ENCODE measurements at regions not wholly inside any gene's neighbourhood (a gene's known extent, or its start where the extent isn't known, plus 50 kb on each side); places are given as distances from the start of the nearest gene placed in this dataset.

DNA sequence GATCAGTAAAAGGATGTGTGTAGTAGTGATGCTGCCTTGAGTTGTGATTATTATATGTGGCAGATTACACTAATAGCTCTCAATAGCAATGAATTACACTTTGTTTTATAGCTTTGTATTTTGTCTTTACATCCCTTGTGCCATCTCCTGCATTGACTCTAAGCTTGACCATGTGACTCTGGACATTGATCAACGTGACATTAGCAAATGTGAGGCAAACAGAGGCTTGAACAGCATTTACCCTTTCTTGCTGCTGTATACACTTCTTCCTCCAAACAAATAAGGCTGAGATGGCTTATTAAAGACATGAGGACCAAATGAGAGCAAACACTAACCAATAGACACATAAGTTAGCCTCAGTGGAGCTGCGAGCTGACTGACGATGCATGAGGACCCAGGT lies 63.5 kb downstream of the MAD2L1 start:
- TF ChIP-seq, protein P1, sequence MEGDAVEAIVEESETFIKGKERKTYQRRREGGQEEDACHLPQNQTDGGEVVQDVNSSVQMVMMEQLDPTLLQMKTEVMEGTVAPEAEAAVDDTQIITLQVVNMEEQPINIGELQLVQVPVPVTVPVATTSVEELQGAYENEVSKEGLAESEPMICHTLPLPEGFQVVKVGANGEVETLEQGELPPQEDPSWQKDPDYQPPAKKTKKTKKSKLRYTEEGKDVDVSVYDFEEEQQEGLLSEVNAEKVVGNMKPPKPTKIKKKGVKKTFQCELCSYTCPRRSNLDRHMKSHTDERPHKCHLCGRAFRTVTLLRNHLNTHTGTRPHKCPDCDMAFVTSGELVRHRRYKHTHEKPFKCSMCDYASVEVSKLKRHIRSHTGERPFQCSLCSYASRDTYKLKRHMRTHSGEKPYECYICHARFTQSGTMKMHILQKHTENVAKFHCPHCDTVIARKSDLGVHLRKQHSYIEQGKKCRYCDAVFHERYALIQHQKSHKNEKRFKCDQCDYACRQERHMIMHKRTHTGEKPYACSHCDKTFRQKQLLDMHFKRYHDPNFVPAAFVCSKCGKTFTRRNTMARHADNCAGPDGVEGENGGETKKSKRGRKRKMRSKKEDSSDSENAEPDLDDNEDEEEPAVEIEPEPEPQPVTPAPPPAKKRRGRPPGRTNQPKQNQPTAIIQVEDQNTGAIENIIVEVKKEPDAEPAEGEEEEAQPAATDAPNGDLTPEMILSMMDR (IDR thresholded peaks at IDR 0.05) = no peak
- TF ChIP-seq POLR2A (IDR thresholded peaks at IDR 0.05) = no peak

Measured in adrenal gland (tissue), 5 donors.